Fibroblast of mammary gland (primary cell): ENCODE measurements at regions not wholly inside any gene's neighbourhood (a gene's known extent, or its start where the extent isn't known, plus 50 kb on each side); places are given as distances from the start of the nearest gene placed in this dataset.

Experiments used
- DNase-seq: peaks from one replicate; pipeline ENCODE4 v3.0.0-alpha.2; 2010; ENCODE audit warnings: low read depth
- H3K4me3 ChIP-seq: 2 replicates; pipeline ENCODE4 v1.5.1; 2011; ENCODE audit warnings: low read depth, mild to moderate bottlenecking, low read length, moderate library complexity; ENCODE audit not compliant: control insufficient read depth
- TF ChIP-seq, protein P1 (sequence below): conservative IDR thresholded peaks from 2 replicates; pipeline ENCODE4 v1.5.1; 2011; ENCODE audit warnings: low read depth, low read length, inconsistent platforms; ENCODE audit not compliant: control insufficient read depth, insufficient read depth

DNA sequence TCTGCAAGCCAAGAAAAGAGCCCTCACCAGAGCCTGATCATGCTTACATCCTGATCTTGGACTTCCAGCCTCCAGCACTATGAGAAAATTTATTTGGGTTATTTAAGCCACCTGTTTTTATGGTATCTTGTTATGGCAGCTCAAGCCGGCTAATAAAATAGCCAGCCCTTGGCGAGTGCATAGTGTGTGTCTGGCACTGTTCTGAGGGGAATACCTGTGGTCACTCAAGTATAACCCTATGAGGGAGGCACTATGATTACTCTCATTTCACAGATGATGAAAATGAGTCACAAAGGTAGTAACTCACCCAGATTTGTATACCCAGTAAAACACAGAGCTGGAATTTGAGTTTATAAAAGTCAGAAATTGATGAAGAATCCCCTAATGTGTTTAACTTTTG lies 556.9 kb upstream of the SETBP1 start:
- TF ChIP-seq, protein P1, sequence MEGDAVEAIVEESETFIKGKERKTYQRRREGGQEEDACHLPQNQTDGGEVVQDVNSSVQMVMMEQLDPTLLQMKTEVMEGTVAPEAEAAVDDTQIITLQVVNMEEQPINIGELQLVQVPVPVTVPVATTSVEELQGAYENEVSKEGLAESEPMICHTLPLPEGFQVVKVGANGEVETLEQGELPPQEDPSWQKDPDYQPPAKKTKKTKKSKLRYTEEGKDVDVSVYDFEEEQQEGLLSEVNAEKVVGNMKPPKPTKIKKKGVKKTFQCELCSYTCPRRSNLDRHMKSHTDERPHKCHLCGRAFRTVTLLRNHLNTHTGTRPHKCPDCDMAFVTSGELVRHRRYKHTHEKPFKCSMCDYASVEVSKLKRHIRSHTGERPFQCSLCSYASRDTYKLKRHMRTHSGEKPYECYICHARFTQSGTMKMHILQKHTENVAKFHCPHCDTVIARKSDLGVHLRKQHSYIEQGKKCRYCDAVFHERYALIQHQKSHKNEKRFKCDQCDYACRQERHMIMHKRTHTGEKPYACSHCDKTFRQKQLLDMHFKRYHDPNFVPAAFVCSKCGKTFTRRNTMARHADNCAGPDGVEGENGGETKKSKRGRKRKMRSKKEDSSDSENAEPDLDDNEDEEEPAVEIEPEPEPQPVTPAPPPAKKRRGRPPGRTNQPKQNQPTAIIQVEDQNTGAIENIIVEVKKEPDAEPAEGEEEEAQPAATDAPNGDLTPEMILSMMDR = no peak
- H3K4me3 ChIP-seq = no peak overlapping the region
- no peak for DNase-seq

DNA sequence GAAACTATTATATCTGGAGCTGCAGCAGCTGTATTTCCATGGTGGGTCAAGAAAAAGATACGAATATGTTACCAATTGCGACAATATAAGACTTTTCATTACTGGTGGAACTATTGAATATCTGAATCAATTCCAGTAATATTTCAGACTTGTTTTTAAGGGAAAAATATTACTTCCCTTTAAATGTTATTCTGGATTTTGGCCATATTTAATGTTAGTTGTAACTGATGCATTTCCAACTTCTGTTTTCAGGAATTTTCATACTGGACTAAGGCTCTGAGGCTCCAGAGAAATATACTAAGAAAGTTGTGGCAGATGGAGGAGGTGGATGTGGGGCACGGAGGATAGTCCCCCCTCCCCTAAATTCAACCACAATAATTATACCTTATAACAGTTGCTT lies 555.2 kb upstream of the SETBP1 start:
- TF ChIP-seq, protein P1 = no peak
- no peak for DNase-seq
- no peak overlapping the region for H3K4me3 ChIP-seq

DNA sequence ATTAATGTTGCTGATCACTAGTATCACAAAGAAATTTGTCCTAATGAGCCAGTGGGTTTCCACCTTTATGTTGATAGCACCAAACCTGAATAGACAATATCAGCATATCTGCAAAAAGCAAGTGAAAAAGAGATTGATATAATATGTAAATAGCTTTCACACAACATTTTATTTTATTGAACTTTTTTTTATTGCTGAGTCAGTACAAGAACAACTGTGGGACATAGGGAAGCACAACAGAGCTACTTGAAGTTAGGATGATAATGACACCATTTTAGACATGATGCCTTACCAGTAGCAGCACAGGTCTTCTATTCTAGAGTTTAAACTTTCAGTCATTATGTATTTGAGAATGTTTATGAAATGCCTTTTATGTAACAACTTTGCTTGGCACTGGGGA lies 554.1 kb upstream of the SETBP1 start:
- DNase-seq = no peak
- TF ChIP-seq, protein P1 = no peak
- H3K4me3 ChIP-seq = no peak overlapping the region

DNA sequence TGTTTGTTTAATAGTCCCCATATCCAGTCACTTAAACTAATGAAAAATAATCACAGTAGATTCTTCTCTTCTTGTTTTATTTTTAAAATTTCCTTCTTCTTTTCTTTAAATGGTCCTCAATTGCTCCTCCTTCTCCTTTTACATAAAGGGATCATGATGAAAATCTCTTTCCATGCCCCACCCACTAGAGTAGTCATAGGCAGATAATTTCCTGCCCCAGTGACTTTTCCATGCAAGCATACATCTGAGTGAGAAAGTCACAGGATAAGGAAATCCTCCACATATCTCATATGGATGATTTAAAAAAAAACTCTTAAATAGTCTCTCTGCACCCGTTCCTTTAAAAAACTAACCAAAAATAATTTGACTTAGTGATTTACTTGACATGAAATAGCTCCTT lies 552.3 kb upstream of the SETBP1 start:
- no peak overlapping the region for H3K4me3 ChIP-seq
- DNase-seq = peak; percentile 44
- TF ChIP-seq, protein P1 = no peak

DNA sequence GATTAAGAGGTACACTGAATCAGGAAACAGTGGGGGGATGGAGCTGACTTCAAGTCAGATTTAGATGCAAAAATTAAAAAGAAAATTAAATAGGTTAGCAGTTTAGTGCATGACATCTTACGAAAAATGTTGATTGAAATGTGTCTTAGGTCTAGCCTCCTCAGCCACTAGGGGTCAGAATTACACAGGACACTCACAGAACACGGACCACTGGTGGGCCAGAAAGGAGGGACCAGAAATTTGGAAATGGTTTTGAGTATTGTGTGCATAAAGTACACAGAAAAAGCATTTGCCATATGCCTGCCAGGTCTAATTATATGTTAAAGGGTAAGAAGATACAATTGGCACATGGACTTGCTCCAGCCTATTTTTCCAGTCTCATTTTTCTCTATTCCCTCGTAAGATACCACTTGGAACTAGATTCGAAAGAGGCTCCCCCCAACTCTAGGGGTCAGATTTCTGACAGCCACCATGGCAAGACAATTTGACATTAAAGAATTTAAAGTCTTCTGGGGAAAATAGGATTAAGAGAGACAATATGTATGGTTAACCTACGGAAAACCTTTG lies 550.2 kb upstream of the SETBP1 start:
- peak; percentile 60 for DNase-seq
- H3K4me3 ChIP-seq = no peak overlapping the region
- TF ChIP-seq, protein P1 = peak; percentile 84

DNA sequence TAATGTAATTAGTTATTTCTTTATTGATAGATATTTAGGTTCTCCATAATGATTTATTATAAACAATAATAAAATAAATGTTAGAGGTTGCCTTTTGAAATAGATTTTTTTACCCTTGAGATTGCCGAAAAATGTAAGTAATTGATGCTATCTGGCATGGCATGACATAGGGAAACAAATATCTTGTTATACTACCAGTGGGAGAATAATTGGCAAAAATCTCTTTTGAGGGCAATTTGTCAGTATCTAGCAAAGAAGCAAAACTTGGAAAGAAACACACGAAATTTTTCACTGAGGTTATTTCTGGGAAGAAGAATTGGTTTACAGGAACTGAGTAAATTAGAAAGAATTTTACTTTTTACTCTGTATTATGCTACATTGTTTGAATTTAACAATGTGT lies 547.2 kb upstream of the SETBP1 start:
- no peak for DNase-seq
- no peak overlapping the region for H3K4me3 ChIP-seq
- TF ChIP-seq, protein P1 = no peak

DNA sequence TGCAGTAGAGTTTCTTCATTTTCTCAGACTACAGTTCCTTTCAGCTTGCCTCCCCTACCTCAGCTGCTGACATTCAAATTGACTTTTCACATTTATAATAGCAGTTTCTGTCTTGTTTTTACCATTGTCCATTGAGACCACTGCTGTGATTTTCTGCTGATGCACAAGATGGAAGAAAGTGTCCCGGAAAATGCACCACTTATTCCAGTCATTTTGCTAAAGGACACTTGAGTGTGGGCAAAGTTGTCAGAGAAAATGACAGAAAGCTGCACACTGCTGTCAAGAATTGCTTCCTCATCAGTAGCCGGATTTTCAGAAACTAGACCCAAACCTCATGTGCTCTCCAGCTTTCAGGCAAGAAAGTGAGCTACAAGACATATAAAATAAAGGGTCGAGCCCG lies 546.2 kb upstream of the SETBP1 start:
- no peak for DNase-seq
- no peak overlapping the region for H3K4me3 ChIP-seq
- TF ChIP-seq, protein P1 = no peak
